ENCODE measurements at regions not wholly inside any gene's neighbourhood (a gene's known extent, or its start where the extent isn't known, plus 50 kb on each side); places are given as distances from the start of the nearest gene placed in this dataset.

GRCh38 chr13:103156346-103156998, 90.3 kb upstream of the SLC10A2 start:
- TF ChIP-seq CTCF (conservative IDR thresholded peaks at IDR 0.05; ENCODE audit: low read depth in 2 of 2) (no peak), EZH2 (IDR thresholded peaks at IDR 0.05; ENCODE audit: low read depth, unreplicated experiment) (no peak), EZH2phosphoT487 (IDR thresholded peaks at IDR 0.05; ENCODE audit: unreplicated experiment) (no peak), CREB1 (CRISPR knock-in tag; IDR thresholded peaks at IDR 0.05; ENCODE audit: low read depth) (no peak), POLR2AphosphoS5 (IDR thresholded peaks at IDR 0.05; ENCODE audit: low read depth) (no peak), REST (IDR thresholded peaks at IDR 0.05; ENCODE audit: unreplicated experiment) (no peak), NANOG (IDR thresholded peaks at IDR 0.05; ENCODE audit: borderline replicate concordance) (no peak), ETS1 (IDR thresholded peaks at IDR 0.05) (no peak)

Measured in GM23338 (cell line).